ENCODE measurements at regions not wholly inside any gene's neighbourhood (a gene's known extent, or its start where the extent isn't known, plus 50 kb on each side); places are given as distances from the start of the nearest gene placed in this dataset.

GRCh38 chr11:112543390-112543789 lies 282.7 kb upstream of the PLET1 start:
- DNase-seq = no peak

- no peak for DNase-seq
Measured at GRCh38 chr11:112548641-112549040, 288.0 kb upstream of the PLET1 start.

GRCh38 chr11:112553205-112553731 lies 292.6 kb upstream of the PLET1 start:
- no peak for DNase-seq

GRCh38 chr11:112554586-112554985 lies 293.9 kb upstream of the PLET1 start:
- DNase-seq = no peak

GRCh38 chr11:112555491-112556364 lies 295.1 kb upstream of the PLET1 start:
- DNase-seq = no peak

GRCh38 chr11:112558691-112559090 lies 298.0 kb upstream of the PLET1 start:
- no peak for DNase-seq

GRCh38 chr11:112563808-112564207 lies 303.1 kb upstream of the PLET1 start:
- DNase-seq = no peak

GRCh38 chr11:112564228-112564955 lies 303.7 kb upstream of the PLET1 start:
- DNase-seq = no peak

- DNase-seq = no peak
Measured at GRCh38 chr11:112565551-112565950, 304.9 kb upstream of the PLET1 start.

GRCh38 chr11:112566124-112566523 lies 305.5 kb upstream of the PLET1 start:
- no peak for DNase-seq

GRCh38 chr11:112570333-112570732 lies 309.7 kb upstream of the PLET1 start:
- no peak for DNase-seq

GRCh38 chr11:112579282-112579681 lies 318.6 kb upstream of the PLET1 start:
- no peak for DNase-seq

- no peak for DNase-seq
Measured at GRCh38 chr11:112580864-112581263, 320.2 kb upstream of the PLET1 start.

GRCh38 chr11:112581747-112582146 lies 321.1 kb upstream of the PLET1 start:
- DNase-seq = no peak

- no peak for DNase-seq
Measured at GRCh38 chr11:112582366-112582765, 321.7 kb upstream of the PLET1 start.

- DNase-seq = no peak
Measured at GRCh38 chr11:112583261-112583893, 322.7 kb upstream of the PLET1 start.

- DNase-seq = no peak
Measured at GRCh38 chr11:112584672-112585071, 324.0 kb upstream of the PLET1 start.

GRCh38 chr11:112587664-112588063 lies 327.0 kb upstream of the PLET1 start:
- no peak for DNase-seq

GRCh38 chr11:112588252-112588694 lies 327.6 kb upstream of the PLET1 start:
- DNase-seq = peak; percentile 85

GRCh38 chr11:112589155-112589554 lies 328.5 kb upstream of the PLET1 start:
- DNase-seq = no peak

GRCh38 chr11:112590764-112591163 lies 330.1 kb upstream of the PLET1 start:
- DNase-seq = no peak

- no peak for DNase-seq
Measured at GRCh38 chr11:112593440-112593839, 332.8 kb upstream of the PLET1 start.

GRCh38 chr11:112596324-112596723 lies 335.7 kb upstream of the PLET1 start:
- DNase-seq = no peak
